ENCODE measurements at regions not wholly inside any gene's neighbourhood (a gene's known extent, or its start where the extent isn't known, plus 50 kb on each side); places are given as distances from the start of the nearest gene placed in this dataset.

DNA sequence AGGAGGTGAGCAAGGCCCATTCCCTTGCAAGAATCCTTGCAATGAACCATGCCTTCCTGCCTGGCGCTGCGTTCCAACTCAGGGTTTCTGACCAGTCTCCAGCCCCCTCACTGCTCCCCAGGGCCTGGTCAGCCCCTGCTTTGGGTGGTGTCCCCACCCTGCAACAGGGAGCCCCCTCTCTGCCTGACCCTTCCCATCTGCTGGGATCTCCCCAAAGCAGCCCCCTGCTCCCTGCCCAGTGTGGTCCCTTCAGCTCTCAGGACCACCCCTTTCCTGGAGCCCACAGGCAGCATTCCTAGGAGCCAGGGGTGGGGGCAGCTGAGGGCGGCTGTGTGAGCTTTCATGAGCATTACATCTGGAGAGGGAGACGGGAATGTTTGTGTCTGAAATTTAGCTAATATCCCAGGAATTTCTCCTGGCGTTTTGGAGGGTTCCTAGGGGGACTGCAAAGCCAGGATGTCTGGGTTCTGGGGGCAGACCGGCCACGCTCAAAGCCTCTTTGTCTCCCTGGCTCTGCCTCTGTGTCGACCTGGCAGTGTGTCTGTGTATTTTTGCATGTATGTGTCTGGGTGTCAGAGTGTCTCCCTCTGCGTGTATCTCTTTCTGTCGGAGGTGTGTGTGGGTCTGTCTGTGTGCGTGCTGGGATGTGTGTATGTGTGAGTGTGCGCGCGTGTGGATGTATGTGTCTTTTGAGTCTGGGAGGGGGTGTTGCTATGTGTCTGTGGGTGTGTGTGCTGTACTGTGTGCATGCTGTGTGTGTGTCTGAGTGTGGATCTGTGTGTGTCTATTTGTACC is 300.5 kb upstream of the ZMIZ1 start:
- DNase-seq = no peak

DNA sequence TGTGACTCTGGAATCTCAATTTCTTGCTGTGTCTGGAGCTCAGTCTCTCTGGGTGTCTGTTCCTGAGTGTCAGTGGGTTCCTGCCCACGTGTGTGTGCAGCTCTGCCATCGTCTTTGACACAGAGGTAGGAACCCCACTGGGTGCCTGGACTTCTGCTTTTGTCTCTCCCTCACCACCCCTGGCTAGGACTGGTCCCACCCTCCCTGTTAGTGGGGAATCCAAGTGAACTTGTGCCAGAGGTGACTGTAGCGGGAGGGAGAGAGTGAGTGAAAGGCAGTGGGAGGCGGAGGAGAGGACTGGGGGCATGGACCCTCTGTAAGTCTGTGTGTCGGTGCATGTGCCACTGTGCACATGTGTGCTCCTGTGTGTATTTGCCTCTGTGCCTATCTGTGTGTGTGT is 299.9 kb upstream of the ZMIZ1 start:
- no peak for DNase-seq

GRCh38 chr10:78769526-78769925 is 299.2 kb upstream of the ZMIZ1 start:
- no peak for DNase-seq

DNA sequence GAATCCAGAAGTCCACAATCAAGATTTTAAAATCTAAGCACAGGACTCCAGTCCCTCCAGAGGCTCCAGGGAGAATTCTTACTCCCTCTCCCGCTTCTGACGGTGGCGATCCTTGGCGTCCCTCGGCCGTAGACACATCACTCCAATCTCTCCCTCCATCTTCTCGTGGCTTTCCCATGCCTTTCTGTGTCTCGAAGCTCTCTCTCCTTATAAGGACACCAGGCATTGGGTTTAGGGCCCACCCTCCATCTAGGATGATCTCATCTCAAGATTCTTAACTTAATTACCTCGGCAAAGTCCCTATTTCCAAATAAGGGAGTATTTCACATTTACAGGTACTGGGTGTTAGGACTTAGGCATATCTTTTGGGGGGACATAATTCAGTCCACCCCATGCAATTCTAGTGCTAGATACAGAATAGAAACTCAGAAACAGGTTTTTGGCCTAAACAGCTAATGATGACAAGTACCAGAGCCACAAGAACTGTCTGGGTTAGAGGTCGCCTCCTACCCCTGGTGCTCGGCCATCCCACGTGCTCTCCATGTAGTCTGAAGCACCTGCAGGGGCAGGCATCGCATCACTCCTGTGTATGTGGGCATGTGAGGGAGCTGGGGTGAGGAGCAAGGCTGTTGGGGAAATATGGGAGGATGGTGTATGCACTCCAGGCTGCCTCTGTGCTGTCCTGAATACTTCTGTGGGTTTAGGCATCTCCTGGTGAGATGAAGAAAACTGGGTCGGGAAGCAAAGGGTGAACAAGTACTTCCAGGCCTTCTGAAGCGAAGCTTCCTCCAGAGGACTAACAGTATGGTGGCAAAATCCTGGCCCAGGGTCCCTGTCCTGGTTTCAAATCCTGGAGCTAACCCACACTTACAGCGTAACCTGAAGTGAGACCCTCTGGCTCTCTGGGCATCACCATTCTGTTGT is 298.3 kb upstream of the ZMIZ1 start:
- no peak for DNase-seq

- DNase-seq = no peak
These were observed 297.5 kb upstream of the ZMIZ1 start for GRCh38 chr10:78771260-78771659.

- no peak for DNase-seq
These were observed 296.8 kb upstream of the ZMIZ1 start for GRCh38 chr10:78771808-78772455.

GRCh38 chr10:78772486-78772885 is 296.3 kb upstream of the ZMIZ1 start:
- no peak for DNase-seq

DNA sequence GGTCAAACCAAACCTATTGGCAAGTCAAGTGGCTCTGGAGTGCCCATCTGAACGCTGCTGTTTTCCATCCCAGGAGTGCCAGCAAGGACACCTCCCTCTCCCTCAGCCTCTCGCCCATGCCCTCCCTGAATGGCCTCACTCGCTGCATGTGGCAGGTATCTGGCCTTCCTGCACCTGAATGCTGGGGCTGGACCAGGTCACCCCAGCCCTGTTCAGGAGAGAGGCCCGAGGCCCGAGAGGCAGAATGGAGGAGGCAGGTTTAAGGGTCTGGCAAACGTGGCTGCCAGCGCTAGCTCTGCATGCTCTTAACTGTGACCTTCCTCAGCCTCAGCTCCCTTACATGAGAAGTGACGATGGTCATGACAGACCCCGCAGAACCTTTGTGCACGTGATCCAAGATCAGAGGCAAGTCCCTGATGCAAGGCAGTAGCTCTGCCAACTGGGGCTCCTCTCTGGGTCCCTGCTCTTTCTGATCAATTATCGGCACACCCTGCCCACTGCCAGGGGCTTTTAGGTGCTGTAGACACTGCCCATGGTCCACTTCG is 295.7 kb upstream of the ZMIZ1 start:
- no peak for DNase-seq

GRCh38 chr10:78774614-78774998 is 294.2 kb upstream of the ZMIZ1 start:
- DNase-seq = no peak

- DNase-seq = no peak
These were observed 293.6 kb upstream of the ZMIZ1 start for GRCh38 chr10:78774999-78775711.

DNA sequence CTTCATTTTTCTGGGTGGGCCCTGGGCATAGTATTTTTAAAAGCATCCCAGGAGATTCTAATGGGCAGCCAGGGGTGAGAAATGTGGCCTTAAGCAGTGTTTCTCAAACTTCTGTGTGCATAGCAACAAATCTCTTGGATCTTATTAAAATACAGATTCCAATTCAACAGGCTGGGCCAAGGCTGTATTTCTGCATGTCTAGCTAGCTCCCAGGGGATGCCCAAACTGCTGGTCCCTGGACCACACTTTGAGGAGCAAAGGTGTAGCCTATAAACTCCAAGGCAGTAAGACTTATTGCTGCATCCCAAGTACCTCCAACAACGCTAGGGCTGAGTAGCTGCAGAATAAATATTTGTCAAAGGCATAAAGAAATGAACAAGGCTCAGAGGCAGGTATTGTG is 292.9 kb upstream of the ZMIZ1 start:
- no peak for DNase-seq

DNA sequence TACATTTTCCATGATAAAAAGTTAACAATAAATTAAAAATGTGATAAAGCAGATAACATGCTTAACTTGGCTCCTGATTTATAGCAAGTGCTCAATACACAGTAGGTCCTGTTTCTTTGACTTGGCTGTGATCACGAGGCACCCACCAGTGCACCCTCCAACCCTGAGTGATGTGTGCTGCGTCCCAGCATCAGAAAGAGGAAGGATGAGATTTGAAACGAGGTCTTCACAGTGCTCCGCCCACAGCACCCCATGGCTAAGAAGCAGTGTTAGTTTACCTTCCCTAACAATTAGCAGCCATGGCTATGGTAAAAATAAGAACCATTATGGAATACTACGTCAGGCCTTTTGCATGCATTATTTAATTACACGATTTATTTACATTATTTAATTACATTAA is 292.0 kb upstream of the ZMIZ1 start:
- no peak for DNase-seq

DNA sequence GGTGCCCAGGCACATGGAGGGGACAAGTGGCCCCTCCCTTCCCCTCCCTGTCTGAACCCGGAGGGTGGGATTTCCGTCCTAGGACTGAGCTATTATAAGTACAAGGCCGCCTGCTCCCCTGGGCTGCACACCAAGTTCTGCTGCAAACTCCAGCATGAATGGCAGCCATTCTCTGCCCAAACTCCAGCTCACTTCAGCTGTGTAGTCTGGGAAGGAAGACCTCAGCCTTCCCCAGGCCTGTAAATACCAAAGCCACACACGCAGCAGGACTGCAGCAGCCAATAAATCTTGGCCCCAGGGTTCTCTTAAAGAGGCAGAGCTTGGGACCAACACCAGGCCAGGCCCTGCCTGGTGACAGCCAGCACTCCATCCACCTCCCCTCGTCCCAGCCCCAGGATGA is 291.3 kb upstream of the ZMIZ1 start:
- DNase-seq = no peak

DNA sequence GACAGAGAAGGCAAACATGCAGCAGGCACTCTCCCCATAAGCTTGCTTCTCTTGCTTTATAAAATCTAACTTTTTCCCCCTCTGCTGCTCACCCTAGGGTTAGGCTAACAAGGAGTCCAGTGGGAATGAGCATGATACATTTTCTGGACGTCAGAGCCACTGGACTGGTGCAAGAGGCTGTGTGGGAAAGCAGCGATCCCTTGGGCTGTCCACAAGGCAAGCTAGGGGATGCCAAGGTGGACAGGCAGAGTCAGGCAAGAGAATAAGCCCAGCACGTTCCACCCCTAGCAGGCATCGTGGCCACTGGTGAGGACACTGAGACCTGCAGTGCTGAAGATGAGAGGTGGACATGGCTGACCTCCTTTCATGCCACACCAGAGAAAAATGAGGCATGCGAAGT is 290.9 kb upstream of the ZMIZ1 start:
- no peak for DNase-seq

DNA sequence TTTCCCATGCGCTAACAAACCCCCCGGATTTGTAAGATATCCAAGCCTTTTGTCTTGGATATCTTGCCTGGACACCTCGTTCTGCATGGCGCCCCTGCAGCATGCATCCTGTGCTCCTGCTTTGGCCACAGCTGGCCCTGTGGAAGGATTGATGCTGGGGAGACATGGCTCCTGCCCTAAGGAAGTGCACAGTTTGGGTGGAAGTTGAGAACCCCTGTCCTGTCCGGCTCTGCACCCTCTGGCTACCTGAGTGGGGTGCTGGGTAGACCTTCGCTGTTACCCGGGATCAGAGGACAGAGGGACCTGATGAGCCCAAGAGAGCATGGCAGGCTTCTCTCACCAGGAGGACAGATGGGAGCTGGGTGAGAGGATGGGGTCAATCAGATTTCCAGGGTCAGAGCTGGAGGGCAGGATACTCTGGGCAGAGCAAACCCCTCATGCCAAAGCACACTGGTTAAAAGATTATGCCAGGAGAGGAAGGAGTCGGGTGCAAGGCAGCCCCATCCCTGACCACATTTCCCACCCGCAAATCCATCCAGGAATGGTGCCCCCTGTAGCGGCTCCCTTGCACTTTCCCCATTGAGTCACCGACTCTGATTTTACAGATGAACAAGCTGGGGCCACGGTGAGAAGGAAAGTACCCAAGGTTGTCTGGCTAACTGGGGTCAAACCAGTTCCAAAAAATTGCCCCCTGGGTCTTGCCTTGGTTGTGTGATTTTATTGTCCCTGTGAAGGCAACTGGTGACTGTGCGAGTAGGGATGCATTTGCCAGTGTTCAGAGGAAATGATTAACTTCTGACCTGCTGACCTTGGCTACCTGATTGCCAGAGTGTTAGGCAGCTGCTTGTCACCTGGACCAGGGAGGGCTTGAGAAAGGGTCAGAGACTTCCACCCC is 290.1 kb upstream of the ZMIZ1 start:
- no peak for DNase-seq

GRCh38 chr10:78779339-78779955 is 289.3 kb upstream of the ZMIZ1 start:
- no peak for DNase-seq

- no peak for DNase-seq
These were observed 288.2 kb upstream of the ZMIZ1 start for GRCh38 chr10:78780551-78780961.

DNA sequence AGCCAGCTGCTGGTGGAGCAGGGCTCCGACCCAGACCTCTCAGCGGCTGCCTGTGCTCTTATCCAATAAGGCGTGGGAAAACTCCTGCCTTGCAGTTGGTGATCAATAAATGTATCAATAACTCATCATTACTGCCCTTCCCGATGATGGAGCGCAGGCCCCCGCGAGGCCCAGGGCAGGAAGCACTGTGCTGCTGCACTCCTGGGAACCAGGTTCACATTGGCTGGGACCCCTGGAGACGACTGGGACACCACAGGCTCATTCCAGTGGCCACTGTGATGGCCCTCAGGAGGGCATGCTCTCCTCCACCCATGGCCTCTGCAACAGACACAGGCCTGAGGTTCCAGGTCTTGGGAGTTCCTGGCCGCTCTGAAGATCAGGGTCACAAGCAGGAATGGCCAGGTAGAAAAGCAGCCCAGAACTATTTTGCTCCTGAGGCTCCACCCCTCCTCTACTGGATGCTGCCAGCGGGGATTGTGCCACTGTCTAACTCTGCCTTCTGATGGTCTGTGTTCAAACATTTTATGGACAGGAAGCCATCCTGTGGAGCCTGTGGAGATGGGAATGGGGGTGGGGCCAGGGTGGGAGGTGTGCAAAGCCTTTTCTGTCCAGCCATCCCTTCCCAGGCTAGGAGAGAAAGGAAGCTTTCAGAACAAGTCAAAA is 287.4 kb upstream of the ZMIZ1 start:
- DNase-seq = no peak

- no peak for DNase-seq
These were observed 286.8 kb upstream of the ZMIZ1 start for GRCh38 chr10:78781991-78782390.

GRCh38 chr10:78782441-78782840 is 286.3 kb upstream of the ZMIZ1 start:
- DNase-seq = no peak

DNA sequence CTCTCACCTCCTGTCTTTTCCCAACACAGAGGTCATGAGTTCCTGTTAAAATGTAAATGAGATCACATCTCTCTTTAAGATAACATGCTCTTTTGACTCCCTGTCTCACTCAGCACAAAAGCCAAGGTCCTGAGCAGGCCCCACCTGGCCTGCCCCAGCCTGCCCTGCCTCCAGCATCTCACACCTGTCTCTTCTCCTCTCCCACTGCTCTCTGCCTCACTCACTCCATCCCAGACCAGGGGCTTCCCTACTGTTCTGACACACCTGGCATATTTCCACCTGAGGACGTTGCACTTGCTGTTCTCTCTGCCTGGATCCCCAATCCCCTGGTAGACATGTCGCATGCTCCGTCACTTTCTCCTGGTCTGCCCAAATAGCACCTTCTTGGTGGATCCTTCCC is 285.0 kb upstream of the ZMIZ1 start:
- no peak for DNase-seq

Data from NCI-H524 treated with DMSO at 0.1 percent for 48 hours (cell line).